ENCODE measurements at regions not wholly inside any gene's neighbourhood (a gene's known extent, or its start where the extent isn't known, plus 50 kb on each side); places are given as distances from the start of the nearest gene placed in this dataset.

DNA sequence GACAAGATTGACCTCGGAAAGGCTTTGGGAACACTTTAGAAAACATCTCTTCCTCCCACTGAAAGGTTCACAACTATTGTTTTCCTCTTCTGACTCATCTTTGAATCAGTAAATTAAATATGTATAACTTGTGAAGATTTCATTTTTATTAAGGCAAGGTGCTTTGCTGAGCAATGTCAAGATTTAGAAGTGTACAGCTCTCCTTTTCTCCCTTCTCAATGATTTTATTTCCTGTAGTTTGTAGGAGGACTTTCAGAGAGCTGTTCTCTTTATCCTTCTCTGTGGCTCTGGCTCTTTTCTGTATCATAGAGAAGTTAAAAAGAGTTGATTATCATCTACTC is 594.2 kb downstream of the METTL15 start:
- TF ChIP-seq SUZ12 (IDR thresholded peaks at IDR 0.05; ENCODE audit: extremely low read depth, insufficient read depth, insufficient read length) (no peak), YY1 (IDR thresholded peaks at IDR 0.05; ENCODE audit: insufficient read depth, insufficient read length) (no peak), ZNF274 (IDR thresholded peaks at IDR 0.05; ENCODE audit: low read depth, low read length) (no peak)

All from NT2/D1 (cell line).